Tongue (tissue), 1 donor: ENCODE measurements at regions not wholly inside any gene's neighbourhood (a gene's known extent, or its start where the extent isn't known, plus 50 kb on each side); places are given as distances from the start of the nearest gene placed in this dataset.

ENCODE experiments used
- DNase-seq: peaks from one replicate; pipeline ENCODE4 v3.0.0-alpha.2; 2015

DNA sequence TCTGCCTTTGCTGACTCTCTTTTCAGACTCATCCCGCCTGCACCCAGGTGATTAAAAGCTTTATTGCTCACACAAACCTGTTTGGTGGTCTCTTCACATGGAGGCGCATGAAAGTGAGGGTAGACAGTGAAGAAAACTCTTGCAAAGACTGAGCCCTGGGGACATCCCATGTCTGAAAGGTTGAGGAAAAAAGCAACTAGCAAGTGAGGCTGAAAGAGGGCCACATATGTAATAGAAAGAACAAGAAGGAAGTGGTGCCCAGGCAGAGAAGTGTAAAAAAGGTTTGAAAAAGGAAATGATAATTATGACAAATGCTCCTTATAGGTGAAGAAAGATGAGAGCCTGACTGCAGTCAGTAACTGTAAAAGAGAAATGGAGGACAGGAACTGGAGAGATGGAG, 115.9 kb upstream of the NEK7 start:
- DNase-seq = no peak

DNA sequence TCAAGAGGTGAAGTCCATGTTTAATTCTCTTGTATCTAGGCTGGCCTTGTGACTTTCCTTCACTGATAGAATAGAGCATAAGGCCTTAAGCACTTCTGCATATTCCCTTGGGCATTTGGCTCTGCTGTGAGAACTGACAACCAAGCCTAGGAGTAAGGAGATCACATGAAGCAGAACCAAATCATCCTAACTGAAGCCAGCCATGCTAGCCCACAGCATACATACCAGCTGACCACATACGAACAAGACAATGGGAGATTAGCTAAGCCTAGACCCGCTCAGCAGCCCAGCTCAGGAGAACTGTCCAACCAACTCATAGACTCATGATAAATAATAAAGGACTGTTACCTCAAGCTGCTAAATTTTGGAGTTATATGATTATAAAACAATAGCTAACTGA, 114.6 kb upstream of the NEK7 start:
- no peak for DNase-seq

DNA sequence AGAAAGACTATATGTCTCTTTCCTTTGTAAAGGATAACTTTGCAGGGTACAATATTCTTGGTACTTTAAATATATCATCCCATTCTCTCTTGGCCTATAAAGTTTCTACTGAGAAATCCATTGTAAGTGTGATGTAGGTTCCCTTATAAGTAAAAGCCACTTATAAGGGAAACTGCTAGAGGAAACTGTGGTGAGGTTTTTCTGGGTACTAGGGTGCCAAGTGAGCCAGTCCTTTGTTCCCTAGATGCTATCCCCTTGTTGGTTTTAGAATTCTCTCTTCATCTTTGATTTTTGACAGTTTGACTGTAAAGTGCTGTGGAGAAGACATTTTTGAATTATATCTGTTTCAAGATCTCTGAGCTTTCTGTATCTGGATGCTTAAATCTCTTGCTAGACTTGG, 108.9 kb upstream of the NEK7 start:
- DNase-seq = no peak

DNA sequence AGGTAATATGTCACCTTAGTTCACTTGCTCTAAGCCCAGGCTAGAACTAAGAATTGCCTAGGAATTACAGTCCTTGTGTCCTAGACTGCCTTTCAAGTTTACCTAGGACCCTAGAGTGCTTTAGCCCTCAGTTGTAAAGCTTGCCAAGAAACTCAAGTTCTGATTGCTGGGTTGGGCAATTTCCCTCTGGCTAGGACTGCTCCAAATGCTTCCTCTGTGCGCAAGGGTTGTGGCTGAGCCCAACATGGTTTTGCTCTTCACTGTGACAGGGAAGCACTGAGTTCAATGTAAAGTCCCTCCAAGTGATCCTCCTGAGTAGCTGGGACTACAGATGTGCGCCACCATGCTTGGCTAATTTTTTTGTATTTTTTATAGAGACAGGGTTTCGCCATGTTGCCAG, 102.3 kb upstream of the NEK7 start:
- DNase-seq = no peak

DNA sequence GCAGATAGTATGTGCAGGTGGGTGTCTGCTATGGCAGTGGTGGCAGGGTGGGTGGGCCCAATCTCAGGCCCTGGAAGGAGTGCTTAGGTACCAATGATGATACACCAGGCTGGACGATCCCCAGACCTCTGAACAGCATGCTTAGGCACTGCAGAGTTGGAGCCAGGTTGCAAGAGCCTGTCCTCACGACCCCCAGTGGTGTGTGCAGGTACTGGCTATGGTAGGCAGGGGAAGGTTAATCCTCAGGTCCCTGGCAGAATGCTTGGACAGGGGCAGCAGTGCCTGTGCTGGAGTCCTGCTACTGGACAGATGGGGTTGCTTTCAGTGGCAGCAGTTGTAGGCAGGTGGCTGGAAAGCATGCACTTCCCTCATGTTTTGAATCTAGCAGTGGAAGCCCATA, 100.5 kb upstream of the NEK7 start:
- no peak for DNase-seq

DNA sequence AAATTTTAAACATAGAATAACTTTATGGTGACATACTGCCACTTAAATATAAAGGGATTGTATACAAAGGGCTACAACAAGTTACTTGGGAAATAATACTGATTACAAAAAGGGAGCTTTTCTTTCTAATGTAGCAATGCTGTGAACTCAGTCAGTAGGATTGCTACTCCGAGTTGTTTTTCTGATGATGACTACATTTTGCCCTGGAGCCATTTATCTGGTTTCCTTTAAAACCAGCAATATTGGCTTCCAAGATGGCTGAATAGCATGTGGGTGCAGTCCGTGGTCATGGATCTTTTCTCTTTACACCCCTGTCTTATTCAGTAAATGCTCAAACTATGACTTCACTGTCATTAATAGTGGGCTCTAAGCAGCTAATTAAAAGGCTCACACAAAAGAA, 92.6 kb upstream of the NEK7 start:
- no peak for DNase-seq

DNA sequence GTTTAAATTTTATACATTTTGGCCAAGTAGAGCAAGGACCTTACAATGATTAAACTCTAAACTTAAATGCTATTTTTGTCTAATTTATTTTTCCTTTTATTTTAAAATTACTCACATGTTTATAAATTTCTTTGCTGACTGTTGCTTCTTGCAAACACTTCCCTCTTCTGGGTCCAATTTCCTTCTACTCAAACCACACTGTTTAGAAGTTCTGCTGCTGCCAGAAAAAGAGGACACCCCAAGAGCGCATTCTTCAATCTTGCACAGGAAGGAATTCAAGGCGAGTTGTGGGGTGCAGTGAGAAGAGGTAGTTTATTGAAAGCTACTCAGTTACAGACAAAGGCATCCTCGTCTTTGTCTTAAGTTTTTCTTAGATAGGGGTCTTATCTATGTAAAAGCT, 88.5 kb upstream of the NEK7 start:
- no peak for DNase-seq

DNA sequence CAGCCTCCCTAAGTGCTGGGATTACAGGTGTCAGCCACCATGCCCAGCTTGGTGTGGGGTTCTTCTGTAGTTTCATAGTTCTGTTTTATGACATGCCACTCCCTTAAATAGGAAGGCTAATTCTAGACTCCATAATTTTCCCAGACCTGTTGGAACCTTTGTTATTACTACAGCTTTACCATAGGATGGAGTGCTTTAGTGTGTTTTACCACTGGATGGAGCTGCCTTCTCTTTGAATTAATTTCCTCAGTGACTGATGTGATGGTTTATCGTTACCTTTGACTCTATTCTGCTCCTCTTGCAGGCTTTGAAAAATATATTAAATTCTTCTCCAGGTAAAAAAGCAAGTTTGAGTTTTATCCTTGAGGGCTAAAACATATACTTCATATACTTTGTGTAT, 84.6 kb upstream of the NEK7 start:
- no peak for DNase-seq

DNA sequence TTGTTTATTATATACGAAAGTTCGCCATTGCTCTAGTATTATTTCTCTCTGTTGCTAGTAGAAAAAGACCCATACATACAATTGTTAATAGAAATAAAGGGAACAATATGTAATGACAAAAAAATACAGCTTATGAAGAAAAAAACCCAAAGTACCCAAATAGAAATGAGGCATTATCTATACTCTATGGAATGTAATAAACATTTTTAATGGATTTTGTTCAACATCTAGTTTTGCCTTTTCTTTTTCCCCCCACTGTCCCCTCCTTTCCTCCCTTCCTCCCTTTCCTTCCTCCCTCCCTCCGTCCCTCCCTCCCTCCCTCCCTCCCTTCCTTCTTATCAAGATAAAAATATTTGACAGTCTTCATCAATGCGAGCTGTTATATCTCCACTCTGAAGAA, 81.5 kb upstream of the NEK7 start:
- no peak for DNase-seq

DNA sequence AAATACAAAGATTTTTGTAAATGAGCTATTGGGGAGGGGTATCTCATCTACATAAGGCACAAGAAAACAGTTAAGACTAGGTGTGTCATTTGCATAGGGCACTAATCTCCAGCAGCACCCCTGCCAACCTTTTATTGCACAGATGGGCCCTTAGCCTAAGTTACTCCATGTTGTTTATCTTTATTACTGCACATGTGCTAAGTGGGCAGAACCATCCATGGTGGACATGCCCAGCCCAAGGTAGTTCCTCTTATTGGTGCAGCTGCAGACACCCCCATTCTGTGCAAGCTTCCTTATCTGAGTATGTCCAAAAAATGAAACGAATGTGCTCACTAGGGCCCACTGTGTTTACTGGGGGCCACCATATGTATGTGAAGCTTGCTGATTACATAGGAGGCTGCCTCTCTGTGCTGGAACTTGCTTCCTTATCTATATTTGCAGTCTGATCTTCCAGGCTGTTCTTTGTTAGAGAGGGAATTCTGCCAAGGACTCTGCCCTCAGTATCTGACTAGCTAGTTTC, 77.3 kb upstream of the NEK7 start:
- DNase-seq = no peak

DNA sequence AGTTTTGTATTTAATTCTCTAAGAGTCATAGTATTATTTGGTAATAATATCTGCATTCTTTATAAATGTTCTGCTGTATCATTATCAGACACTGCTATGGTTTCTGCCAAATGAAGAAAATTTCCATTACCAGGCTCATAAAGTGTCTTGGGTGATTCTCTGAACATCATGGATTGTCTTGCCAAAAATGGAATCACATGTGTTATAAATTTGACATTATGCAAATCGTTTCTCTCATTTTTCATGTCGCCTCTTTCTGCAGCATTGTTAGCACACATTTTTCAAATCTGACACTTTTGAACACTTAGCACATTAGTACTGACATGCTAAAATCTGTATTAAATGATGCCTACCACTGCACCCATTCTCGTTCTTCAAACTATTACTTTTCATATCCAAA, 74.2 kb upstream of the NEK7 start:
- DNase-seq = no peak

DNA sequence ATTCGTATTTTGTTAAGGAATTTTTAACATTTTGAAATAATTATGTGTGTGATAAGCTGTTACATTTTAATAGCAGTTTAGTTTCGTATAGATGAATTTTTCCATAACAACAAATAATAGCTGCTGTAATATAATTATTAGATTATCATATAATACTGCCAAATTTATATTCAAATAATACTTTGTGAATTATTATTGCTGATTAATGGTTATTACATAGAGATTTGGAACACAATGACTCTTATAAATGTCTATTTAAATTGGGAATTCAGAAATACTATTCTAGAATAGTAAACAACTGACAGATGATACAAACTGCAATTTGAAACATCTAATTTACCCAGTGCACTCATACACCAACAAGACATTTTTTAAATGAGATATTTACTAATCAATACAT, 73.2 kb upstream of the NEK7 start:
- no peak for DNase-seq

DNA sequence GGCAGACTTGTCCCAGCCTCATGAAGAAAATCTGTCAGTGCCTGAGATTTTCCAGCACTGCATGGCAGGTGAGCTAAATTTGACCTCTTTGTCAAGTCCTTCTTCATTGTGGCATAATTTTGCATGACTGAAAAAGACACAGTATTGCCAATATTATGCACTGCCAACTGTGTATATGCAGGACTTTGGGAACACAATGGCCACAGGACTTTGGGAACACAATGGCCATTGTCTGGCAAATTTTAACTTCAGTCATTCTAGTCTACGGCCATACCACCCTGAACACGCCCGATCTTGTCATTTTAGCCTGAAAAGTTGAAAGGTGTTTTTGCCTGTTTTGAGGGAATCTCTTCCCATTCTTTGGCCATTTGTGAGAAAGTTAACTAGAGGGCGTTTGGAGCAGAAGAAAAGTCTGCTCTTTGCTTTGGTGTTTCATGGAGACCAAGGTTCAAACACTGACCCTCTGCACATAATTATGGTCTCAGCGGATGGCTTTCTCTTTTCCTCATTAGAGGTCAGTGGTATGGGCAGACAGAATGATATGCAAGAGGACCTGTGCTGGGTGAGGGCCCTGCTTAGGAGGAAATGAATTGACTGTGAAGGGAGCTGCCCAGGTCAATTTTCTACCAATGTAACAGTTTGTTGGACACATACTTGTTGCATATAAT, 72.4 kb upstream of the NEK7 start:
- no peak for DNase-seq

DNA sequence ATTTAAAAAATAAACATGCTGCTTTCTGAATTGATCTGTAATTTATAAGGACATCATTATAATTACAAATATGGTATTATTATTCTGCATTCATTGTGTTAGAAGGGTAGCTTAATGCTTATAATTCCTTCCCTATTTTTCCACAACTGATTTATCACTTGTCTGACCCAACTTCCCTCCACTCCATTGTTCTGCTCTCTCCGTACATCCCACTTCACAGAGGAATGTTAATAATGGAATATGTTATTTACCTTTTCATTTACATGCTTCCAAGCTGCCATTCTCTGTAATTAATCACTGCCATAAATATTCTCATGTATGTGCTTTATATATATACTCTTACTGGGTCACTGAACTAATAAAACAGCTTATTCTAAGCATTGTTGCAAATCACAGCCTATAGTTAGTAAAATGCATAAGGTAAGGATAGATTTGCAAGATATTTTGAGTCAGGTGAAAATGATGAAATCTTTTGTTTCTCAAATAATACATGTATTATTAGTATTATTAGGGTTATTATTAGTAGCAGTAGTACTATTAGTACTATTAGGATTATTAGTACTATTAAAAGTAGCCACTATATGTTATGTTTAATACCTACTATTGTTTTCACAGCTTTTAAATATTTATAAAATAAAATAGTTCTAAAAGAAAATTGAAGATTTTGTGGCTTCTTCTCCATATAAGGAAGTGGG, 70.6 kb upstream of the NEK7 start:
- no peak for DNase-seq

DNA sequence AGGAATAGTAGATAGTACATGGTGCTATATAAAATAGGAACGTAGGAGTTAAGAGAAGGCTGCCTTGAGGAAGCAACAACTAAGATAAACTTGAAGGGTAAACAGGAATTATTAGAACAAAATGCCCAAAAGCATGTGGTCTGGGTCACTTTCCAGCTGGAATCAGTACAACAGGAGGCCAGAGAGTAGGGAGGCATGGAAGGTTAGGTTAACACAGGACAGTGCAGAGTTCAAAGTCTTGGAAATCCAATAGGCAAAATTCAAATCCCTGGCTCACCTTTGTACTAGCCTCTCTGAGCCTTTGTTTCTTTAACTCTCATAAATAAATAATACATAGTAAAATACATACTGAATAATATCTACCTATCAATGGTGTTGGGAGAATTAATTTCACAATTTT, 69.0 kb upstream of the NEK7 start:
- no peak for DNase-seq

DNA sequence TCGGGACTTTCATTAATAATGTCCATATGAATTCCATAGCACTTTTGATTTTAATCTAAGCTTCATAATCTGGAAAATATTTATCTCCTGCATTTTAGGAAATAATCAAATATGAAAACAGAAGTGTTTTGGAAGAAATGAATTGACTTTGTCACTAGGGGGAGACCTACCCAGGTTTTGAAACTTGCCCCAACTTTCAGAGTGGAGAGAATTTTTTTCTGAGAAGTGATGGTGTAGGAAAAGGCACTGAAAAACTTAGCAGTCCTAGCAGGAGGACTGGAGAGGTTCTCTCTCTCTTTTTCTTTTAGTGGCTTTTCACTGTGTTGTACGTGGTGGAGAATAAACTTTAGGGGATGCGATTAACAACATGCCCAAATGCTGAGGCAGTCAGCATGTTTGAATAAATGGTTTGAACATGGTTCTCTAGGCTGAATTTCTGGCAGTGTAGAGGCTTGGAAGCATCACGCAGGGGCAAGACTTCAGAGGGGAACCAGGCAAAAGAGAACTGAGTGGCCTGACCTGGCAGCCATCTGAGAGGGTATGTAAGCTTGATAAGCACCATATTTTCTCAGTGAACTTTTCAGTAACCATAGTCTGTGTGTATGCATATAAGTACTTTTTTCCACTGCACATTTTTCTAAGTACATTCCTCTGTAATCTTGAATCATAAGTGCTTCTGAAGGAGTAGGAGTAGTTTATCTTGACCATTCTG, 68.3 kb upstream of the NEK7 start:
- peak; percentile 14 for DNase-seq

DNA sequence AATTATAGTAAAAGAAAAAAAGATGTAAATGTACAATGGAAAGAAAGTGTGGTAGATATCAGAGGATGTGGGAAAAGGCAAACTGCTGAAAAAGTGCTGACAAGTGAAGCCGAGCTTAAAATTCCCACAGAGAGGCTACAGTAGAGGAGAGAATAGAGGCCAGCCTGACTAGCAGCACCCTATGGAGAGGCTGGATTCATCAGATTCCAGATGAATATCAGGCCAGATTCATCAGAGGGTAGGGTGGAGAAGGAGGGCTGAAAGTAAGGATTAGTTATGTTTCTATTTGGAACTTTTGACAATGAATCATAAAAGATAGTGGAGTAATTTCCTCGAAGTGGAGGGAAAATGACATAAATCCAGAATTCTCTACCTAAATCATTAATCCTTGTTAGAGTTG, 60.4 kb upstream of the NEK7 start:
- no peak for DNase-seq

DNA sequence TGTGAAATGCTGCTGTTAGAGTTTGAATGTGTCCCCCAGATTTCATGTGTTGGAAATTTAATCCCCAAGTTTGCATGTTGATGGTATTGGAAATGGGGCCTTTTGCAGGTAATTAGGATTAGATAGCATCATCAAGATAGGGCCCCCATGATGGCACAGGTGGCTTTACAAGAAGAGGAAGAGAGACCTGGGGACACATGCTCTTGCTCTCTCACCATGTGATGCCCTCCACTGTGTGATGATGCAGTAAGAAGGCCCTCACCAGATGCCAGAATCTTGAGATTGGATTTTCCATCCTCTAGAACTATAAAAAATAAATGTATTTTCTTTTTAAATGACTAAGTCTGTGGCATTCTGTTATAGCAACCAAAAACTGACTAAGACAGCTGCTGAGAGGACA, 57.0 kb upstream of the NEK7 start:
- no peak for DNase-seq

DNA sequence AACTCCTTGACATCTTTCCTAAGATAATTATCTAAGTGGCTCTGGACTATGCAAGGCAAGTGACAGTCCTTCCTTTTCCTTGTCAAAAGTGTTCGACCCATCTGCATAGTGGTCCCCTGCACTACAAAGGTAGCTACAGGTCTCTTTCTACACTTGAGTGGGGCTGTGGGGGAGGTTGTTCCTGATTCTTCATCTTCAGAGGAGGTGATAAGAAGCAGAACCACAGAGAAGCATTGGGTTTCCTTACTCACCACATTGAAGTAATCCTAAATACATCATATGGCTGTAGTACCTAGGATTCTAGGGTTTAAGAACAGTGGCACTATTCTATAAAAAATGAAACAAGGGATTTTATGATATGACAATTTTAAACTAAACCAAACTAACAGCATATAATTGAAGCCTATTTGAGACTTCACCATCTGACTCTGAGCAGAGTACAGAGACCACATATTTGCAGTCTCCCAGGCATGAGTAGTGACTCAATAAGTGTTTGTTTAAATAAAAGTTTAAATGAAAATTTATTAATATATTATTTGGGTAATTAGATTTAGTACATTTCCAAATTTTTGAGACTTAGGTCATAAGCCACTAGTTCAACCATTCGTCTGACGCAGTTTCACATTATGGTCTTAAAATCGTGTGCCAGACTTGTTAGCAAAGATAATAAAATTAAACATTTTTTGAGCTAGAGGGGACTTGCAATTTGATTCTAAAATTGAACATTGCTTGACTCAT, 54.9 kb upstream of the NEK7 start:
- no peak for DNase-seq

DNA sequence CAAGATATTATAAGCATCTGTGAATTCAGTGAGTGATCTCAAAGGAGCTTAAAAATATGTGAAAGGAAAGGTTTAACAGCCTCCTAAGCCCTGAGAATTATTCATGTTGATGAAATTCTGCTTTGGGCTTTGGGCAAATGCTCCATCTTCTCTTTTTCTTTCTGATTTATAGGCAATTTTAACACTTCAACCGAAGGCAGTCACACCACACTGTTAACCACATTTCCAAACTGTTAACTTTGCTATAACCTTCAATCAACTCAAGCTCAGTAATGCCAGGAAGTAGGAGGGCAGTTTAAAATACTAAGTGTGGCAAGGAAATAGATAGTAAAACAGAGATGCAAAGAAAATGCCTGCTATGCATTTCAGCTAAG, 54.4 kb upstream of the NEK7 start:
- no peak for DNase-seq

DNA sequence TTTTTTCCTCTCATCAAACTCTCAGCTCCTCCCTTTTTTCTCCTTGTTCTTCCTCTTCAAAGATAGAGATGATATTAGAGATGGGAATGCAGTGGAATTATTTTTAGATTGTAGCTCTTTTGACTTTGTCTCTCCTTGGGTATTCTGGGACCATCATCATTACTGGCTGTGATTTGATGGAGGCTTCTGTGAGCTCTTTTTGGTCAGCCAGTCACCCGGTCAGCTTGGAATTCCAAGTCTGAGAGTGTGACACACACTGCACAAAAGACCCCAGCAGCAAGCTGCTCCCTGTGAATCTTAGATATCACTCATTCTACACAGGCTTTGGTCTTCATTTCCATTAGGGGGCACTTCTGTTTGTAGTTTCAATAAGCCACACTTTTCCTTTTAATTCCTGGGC, 51.6 kb upstream of the NEK7 start:
- DNase-seq = no peak

DNA sequence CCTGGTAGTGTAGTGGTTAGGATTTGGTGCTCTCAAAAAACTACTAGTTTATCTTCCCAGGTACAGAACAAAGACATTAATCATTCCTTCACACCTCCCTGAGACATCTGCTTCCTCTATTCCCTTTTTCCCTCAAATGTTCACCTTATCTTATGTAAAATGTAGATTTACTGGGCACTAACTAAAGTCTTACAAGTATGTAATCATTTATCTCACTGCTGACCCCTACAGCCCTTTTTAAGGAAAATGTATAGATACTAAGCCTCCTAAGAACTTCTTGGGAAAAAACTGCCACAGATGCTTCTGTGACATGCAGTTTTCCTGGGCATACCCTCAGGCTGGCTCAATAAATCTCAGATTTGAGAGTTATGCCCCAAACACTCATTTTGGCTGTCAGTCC, 50.8 kb upstream of the NEK7 start:
- DNase-seq = no peak
